ENCODE measurements at regions not wholly inside any gene's neighbourhood (a gene's known extent, or its start where the extent isn't known, plus 50 kb on each side); places are given as distances from the start of the nearest gene placed in this dataset.
"Not testable (repeated sequence)": the region's sequence is repeated elsewhere in the genome, so short reads cannot be mapped to it uniquely, and the experiment has no call there.

DNA sequence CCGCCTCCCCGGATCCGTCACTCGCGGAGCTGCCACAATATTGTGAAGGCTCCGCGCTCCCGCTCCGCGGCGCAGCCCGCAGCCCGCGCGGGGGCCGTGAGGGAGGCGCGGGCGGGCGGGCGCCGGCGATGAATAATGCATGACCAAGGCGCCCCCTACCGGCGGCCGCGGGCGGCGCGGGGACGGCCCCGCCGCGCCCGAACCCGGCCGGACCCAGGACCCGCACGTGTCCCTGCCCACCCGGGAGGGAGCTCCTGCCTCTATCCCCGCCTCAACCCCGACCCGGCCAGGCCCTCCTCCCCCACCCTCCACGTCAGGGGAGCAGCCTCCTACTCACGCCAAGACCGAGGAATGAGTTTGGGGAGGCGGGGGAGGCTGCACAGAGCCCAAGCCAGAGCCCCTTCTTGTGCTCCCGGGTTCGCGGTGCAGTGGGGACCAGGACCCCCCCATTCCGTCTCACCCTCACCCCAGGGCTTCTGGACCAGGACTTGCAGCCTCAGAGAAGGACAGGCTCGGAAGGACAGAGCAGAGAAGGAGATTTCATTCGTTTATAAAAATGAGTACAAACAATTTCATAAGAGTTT, 70.8 kb upstream of the CASZ1 start:
- DNase-seq (ENCODE audit: low spot score) = peak; percentile 43

- DNase-seq (ENCODE audit: low spot score) = no peak
Measured at GRCh38 chr1:10867914-10868598, 71.6 kb upstream of the CASZ1 start.

DNA sequence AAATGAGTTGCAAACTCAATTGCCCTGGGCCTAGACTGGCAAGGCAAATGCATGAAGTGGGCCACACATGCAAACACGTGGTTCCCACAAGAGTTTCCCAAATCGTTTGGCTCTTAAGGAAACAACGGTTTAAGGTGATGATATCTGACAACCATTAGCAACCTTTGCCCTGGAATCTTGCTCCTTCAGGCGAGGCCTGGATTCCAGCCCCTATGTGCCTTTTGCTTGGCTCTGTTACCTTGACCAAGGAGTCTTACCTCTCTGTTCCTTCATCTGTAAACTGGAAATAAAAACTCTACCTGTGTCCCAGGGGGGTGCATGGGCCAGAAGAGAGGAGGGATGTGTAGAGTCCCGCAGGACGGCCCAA, 72.1 kb upstream of the CASZ1 start:
- DNase-seq (ENCODE audit: low spot score) = no peak

- no peak for DNase-seq (ENCODE audit: low spot score)
Measured at GRCh38 chr1:10869933-10870332, 73.5 kb upstream of the CASZ1 start.

- no peak for DNase-seq (ENCODE audit: low spot score)
Measured at GRCh38 chr1:10870493-10871096, 74.1 kb upstream of the CASZ1 start.

DNA sequence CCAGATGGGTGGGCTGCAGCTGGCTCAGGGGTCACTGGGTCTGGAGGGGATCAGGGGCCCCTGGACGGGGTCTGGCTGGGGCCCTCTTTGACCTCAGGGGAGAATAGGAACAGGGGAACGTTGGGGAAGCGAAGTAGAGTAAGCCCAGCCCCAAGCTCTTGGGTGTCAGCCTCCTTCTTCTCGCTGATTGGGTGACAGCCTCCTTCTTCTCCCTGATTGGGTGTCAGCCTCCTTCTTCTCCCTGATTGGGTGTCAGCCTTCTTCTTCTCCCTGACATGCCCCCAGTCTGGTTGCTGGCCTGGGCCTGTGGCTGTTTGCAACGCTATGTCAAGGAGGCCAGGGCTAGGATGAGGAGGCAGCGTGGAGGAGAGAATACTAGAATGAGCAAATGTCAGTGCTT, 76.7 kb upstream of the CASZ1 start:
- DNase-seq (ENCODE audit: low spot score) = no peak

DNA sequence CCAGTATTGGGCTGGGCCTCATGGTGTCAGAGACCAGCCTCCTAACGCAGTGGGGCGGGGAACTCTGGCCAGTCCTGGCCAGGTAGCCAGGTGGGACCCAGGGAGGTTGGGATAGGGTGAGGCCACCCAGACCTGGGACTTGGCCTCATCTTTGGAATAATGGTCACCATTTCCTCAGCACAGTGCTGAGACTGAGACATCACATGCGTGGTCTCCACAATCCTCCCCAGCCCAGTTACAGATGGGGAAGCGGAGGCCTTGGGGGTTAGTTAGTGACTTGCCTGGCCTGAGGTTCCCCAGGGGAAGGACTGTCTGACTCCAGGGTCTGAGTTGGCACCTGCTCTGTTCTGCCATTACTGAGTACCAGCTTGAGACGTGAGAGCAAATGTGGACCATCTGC, 77.9 kb upstream of the CASZ1 start:
- no peak for DNase-seq (ENCODE audit: low spot score)

- DNase-seq (ENCODE audit: low spot score) = no peak
Measured at GRCh38 chr1:10877894-10878293, 81.4 kb upstream of the CASZ1 start.

GRCh38 chr1:10878469-10878868, 82.0 kb upstream of the CASZ1 start:
- DNase-seq (ENCODE audit: low spot score) = no peak

GRCh38 chr1:10880063-10880462, 83.6 kb upstream of the CASZ1 start:
- DNase-seq (ENCODE audit: low spot score) = no peak

GRCh38 chr1:10881046-10881445, 84.6 kb upstream of the CASZ1 start:
- no peak for DNase-seq (ENCODE audit: low spot score)

DNA sequence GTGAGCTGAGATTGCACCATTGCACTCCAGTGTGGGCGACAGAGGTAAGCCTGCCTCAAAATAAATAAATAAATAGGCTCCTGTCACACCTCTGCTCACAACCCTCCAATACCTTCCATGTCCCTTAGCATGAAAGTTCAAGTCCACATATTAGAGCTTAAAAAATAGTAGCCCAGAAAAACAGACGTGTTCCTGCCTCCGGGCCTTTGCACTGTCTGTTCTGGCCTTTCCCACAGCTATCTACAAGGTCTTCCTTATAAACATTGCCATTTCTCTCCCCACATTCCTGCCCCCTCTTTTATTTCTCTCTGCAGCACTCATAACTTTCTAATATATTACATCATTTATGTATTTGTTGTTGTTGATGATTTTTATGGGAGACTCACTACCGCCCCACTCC, 85.6 kb upstream of the CASZ1 start:
- DNase-seq (ENCODE audit: low spot score) = no peak

DNA sequence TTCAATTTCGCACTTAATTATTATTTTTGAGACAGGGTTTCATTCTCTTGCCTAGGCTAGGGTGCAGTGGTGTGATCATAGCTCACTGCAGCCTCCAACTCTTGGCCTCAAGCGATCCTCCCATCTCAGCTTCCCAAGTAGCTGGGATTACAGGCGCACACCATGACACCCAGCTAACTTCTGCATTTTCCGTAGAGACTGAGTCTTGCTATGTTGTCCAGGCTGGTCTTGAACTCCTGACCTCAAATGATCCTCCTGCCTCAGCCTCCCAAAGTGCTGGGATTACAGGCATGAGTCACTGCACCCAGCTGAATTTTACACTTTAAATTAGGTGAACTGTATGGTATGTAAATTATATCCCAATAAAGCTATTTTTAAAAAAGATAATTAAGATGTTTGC, 90.6 kb upstream of the CASZ1 start:
- not testable (repeated sequence) for DNase-seq (ENCODE audit: low spot score)

- no peak for DNase-seq (ENCODE audit: low spot score)
Measured at GRCh38 chr1:10888291-10888690, 91.8 kb upstream of the CASZ1 start.

DNA sequence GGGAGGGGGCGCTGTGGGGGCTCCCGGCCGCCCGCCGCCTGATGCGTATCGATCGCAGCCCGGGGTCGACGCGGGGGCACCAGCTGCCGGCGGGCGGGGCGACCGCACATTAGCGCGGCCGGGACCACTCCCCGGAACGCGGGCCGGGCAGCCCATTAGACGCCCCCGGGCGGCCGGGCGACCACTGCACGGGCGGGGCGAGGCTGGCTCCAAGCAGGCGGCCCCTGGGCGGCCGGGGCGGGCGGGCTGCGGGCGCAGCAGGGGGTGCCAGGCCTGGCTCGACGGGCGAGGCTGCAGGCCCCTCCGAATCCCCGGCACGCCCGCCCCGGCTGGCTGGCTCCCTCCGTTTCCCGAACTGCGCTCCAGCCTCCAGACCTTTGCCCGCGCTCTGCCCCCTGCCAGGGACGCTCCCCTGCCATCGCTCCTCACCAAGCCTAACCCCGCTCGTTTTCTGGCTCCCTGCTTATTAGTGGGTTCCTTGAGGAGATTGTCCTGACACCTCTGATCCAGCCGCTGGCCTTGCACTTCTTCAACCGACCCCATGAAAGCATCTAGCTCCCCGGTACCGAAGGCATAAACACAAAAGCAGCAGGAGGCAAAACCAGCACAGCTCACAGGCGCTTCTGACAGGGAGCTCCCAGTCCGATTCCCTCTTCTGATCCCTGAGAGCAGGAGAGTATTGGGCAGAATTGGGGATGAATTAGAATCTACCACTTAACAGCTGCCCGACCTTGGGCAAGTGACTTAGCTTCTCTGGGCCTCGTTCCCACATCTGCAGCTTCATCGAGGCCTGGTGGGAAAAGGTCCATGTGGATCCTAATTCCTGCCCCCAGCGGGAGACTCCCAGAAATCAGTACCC, 92.6 kb upstream of the CASZ1 start:
- DNase-seq (ENCODE audit: low spot score) = no peak

DNA sequence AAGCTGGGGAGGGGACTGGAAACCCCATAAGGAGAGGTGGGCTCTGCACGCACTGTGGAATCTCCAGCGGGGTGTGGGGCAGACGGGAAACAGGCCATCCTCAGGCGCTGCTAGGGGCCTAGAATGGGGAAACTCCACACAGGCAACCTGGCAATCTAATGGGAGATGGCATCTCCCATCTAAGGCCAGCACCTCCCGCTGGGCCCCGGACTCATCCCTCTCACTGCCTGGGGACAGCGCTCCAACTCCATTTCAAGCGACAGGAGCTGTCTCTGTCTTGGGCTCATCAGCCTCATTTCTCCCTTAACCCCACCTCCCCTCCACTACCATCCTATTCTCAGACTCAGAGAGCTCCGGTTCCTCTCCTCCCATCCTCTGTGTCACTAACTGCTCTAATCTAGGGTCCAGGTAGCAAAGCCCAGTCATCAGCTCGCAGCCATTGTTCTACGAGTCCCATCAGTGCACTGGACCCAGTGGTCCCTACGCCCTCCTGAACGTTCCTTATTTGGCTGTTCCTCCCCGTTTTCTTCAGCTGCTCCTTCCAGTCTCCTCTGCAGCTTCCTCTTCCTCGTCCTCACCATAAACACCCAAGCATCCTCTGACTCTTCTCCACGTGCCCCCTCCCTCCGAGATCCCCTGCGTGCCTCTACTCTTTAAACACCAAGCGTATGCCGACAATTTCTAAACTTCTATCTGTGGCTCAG, 93.4 kb upstream of the CASZ1 start:
- no peak for DNase-seq (ENCODE audit: low spot score)

- DNase-seq (ENCODE audit: low spot score) = no peak
Measured at GRCh38 chr1:10890491-10891071, 94.1 kb upstream of the CASZ1 start.

DNA sequence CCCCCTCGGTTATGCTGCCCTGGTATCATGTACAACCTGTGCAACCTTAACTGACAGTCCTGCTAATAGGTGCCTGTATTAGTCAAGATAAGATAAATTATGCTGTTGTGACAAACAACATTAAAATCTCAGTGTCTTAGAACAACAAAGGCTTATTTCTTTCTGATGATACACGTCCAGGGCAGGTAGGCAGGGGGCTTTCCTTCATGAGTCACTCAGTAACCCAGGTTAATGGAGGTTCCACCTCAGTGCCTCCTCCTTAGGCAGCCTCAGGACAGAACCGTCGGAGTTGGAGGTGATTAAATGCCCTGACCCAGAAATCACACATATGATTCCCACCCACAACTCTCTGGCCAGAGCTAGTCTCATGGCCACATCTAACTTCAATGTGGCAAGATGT, 94.6 kb upstream of the CASZ1 start:
- no peak for DNase-seq (ENCODE audit: low spot score)

DNA sequence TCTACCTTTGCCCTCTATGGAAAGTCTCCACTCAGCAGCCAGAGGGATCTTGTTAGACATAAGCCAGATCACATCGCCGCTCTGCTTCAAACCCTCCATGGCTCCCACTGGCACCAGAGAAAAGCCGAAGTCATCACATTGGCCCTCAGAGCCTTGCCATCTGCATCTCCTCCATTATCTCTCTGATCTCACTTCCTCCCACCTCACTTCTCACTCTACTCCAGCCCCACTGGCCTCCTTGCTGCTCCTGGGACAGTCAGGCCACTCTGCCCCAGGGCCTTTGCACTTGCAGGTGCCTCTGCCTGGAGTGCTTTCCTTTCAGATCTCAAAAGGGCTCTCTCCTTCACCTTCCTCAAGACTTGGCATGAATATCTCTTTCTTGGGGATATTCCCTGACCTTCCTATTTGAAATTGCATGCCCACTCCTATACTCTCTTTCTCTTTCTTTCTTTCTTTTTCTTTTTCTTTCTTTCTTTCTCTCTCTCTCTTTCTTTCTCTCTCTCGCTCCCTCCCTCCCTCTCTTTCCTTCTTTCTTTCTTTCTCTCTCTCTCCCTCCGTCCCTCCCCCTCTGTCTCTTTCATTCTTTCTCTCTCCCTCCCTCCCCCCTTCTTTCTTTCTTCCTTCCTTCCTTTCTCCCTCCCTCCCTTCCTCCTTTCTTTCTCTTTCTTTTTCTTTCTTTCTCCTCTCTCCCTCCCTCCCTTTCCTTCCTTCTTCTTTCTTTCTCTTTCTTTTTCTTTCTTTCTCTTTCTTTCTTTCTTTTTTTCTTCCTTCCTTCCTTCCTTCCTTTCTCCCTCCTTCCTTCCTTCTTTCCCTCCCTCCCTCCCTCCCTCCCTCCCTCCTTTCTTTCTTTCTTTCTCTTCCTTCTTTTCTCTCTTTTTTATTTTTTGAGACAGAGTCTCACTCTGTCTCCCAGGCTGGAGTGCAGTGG, 96.0 kb upstream of the CASZ1 start:
- no peak for DNase-seq (ENCODE audit: low spot score)

DNA sequence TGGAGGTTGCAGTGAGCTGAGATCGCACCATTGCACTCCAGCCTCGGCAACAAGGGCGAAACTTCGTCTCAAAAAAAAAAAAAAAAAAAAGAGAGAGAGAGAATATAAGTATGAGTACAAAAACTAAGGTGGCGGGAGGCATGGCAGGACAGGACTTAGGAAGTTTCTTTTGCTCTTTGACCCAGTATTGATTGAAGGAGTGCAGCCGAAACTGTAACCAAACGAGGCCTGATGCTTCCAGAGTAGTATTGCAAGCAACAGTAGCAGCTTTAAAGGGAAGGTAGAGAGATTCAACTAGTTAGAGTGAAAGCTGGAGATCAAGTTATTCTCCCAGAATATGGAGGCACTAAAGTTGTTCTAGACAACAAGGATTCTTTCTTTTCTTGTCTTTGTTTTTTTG, 99.2 kb upstream of the CASZ1 start:
- DNase-seq (ENCODE audit: low spot score) = no peak

- DNase-seq (ENCODE audit: low spot score) = no peak
Measured at GRCh38 chr1:10896673-10897072, 100.2 kb upstream of the CASZ1 start.

All from CD4-positive, alpha-beta T cell treated with Interleukin-6 at 100 ng/mL for 8 hours (primary cell).